ENCODE measurements at regions not wholly inside any gene's neighbourhood (a gene's known extent, or its start where the extent isn't known, plus 50 kb on each side); places are given as distances from the start of the nearest gene placed in this dataset.
A peak's percentile ranks its signal among the peaks of the same experiment; 100 is the strongest.
"Not testable (repeated sequence)": the region's sequence is repeated elsewhere in the genome, so short reads cannot be mapped to it uniquely, and the experiment has no call there.

- DNase-seq (ENCODE audit: low spot score); H3K4me3 ChIP-seq; H3K27ac ChIP-seq: not testable (repeated sequence)
These were observed 307.2 kb upstream of the NOTCH2NLA start for GRCh38 chr1:146536028-146536427.

GRCh38 chr1:146535575-146535974, 306.8 kb upstream of the NOTCH2NLA start:
- not testable (repeated sequence) for H3K27ac ChIP-seq; H3K4me3 ChIP-seq; DNase-seq (ENCODE audit: low spot score)

- not testable (repeated sequence) for DNase-seq (ENCODE audit: low spot score); H3K27ac ChIP-seq; H3K4me3 ChIP-seq
These were observed 302.1 kb upstream of the NOTCH2NLA start for GRCh38 chr1:146530958-146531357.

GRCh38 chr1:146522812-146523211, 294.0 kb upstream of the NOTCH2NLA start:
- not testable (repeated sequence) for DNase-seq (ENCODE audit: low spot score); H3K27ac ChIP-seq; H3K4me3 ChIP-seq

- not testable (repeated sequence) for DNase-seq (ENCODE audit: low spot score); H3K27ac ChIP-seq; H3K4me3 ChIP-seq
These were observed 293.5 kb upstream of the NOTCH2NLA start for GRCh38 chr1:146522345-146522744.

- not testable (repeated sequence) for H3K27ac ChIP-seq; H3K4me3 ChIP-seq; DNase-seq (ENCODE audit: low spot score)
These were observed 293.0 kb upstream of the NOTCH2NLA start for GRCh38 chr1:146521804-146522203.

DNA sequence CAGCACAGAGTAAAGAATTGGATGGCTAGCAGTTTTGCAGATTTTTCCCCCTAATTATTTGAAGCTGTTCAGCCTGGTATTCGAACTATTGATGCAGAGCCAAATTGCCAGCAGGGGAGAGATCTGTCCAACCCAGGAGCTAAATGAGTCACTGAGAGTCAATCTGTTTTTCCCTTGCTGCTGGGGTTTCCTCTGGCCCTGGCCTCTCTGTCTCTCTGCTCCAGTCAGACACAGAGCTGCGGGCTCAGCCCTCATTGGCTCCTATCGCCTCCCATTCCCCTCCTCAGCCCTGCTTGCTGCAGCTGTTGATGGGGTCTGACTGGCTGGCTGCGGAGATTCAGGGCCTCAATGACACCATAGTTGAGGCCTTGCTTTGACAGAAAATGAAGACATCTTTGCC, 284.9 kb upstream of the NOTCH2NLA start:
- H3K27ac ChIP-seq; DNase-seq (ENCODE audit: low spot score); H3K4me3 ChIP-seq: not testable (repeated sequence)

GRCh38 chr1:146511047-146511777, 282.4 kb upstream of the NOTCH2NLA start:
- H3K27ac ChIP-seq; DNase-seq (ENCODE audit: low spot score): not testable (repeated sequence)

DNA sequence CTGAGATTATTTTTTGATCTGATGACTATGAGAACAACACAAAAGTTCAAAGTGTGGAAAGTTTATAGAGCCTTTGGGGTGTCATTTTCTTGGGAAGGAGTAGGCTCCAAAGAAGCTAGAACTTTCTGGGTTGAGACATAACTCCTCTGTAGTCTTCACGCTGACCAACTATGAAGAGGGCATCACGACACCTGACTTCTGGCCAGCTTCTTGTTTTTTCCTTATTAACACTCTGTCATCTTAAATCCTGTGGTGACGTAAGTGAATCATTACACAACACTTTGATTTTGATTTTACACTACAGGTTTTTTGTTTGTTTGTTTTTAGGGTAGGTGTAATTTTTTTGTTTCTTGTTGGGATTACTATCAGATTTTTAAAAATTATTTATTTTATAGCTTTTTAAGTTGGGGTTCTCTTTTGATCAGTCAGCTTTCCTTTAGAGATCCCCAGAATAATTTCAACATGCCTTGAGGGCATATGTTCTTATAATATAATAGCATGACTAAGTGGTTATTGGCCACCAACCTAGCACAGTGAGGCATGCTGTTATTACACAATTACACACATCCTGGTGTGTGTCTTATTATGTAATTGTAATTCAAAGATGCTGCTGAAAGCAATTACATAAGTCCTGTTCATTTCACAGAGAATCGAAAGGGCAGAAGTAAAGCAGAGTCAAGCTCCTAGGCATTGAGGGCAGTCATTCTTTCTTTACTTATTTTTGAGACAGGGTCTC, 281.6 kb upstream of the NOTCH2NLA start:
- not testable (repeated sequence) for H3K4me3 ChIP-seq; H3K27ac ChIP-seq; DNase-seq (ENCODE audit: low spot score)

More at GRCh38 chr1:146511047-146511777, 282.4 kb upstream of the NOTCH2NLA start:
- H3K4me3 ChIP-seq, result not testable (repeated sequence)

DNA sequence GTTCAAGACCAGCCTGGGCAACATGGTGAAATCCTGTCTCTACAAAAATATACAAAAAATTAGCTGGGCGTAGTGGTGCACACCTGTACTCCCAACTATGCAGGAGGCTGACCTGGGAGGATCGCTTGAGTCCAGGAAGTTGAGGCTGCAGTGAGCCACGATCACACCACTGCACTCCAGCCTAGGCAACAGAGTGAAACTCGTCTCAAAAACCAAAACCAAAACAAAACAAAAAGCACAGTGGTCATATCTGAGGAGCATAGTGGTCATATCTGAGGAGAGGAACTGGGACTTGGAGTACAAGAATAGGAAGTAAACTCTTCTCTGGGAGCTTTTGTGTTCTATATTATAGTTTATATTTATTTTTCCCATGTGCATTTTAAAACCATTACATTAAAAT, 275.3 kb upstream of the NOTCH2NLA start:
- H3K4me3 ChIP-seq; H3K27ac ChIP-seq; DNase-seq (ENCODE audit: low spot score): not testable (repeated sequence)

- DNase-seq (ENCODE audit: low spot score); H3K27ac ChIP-seq; H3K4me3 ChIP-seq: not testable (repeated sequence)
These were observed 258.7 kb upstream of the NOTCH2NLA start for GRCh38 chr1:146487555-146487954.

GRCh38 chr1:146487155-146487554, 258.3 kb upstream of the NOTCH2NLA start:
- not testable (repeated sequence) for DNase-seq (ENCODE audit: low spot score)
- peak overlapping the region; percentile 57 for H3K4me3 ChIP-seq
- H3K27ac ChIP-seq, result peak overlapping the region; percentile 37 to 59

- Histone ChIP-seq H3K27ac (peak overlapping the region; percentile 37 to 59), H3K4me3 (peak overlapping the region; percentile 57)
- DNase-seq (ENCODE audit: low spot score), result peak; percentile 68
These were observed 257.6 kb upstream of the NOTCH2NLA start for GRCh38 chr1:146486300-146487014.

GRCh38 chr1:146484195-146484594, 255.4 kb upstream of the NOTCH2NLA start:
- DNase-seq (ENCODE audit: low spot score); H3K27ac ChIP-seq; H3K4me3 ChIP-seq: not testable (repeated sequence)

GRCh38 chr1:146479188-146479587, 250.4 kb upstream of the NOTCH2NLA start:
- not testable (repeated sequence) for DNase-seq (ENCODE audit: low spot score); H3K27ac ChIP-seq; H3K4me3 ChIP-seq

GRCh38 chr1:146478125-146478720, 249.4 kb upstream of the NOTCH2NLA start:
- not testable (repeated sequence) for H3K27ac ChIP-seq; H3K4me3 ChIP-seq; DNase-seq (ENCODE audit: low spot score)

- not testable (repeated sequence) for H3K4me3 ChIP-seq; H3K27ac ChIP-seq; DNase-seq (ENCODE audit: low spot score)
These were observed 246.3 kb upstream of the NOTCH2NLA start for GRCh38 chr1:146475086-146475485.

- not testable (repeated sequence) for H3K4me3 ChIP-seq; H3K27ac ChIP-seq; DNase-seq (ENCODE audit: low spot score)
These were observed 245.4 kb upstream of the NOTCH2NLA start for GRCh38 chr1:146474216-146474615.
